GM20000 (cell line): ENCODE measurements at regions not wholly inside any gene's neighbourhood (a gene's known extent, or its start where the extent isn't known, plus 50 kb on each side); places are given as distances from the start of the nearest gene placed in this dataset.
"Not testable (repeated sequence)": the region's sequence is repeated elsewhere in the genome, so short reads cannot be mapped to it uniquely, and the experiment has no call there.

ENCODE experiments used
- DNase-seq: peaks from one replicate; pipeline ENCODE4 v3.0.0; 2012; ENCODE audit warnings: low spot score
- TF ChIP-seq, protein P1 (sequence below): IDR thresholded peaks from 2 replicates; pipeline ENCODE4 v1.5.1; 2012; ENCODE audit warnings: mild to moderate bottlenecking, control low read depth; ENCODE audit errors: extremely low read depth, missing control alignments

DNA sequence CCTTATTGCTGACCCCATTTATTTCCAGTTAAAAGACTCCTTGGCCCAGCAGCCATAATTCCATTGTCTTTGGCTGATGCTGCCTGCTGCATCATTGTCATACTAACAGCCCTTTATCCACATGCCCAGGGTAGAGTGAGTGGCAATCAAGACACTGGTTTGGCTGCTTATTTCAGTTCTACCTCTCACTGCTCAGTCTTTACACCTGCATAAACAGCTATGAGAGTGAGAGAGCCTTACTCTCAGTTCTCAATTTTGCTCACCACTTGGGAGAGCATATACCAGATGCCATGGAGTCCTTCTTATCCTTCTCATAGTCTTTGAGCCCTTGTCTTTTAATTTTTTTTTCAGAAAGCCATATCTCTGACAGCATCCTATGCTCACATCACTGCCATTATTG lies 596.9 kb upstream of the CYLC2 start:
- TF ChIP-seq, protein P1, sequence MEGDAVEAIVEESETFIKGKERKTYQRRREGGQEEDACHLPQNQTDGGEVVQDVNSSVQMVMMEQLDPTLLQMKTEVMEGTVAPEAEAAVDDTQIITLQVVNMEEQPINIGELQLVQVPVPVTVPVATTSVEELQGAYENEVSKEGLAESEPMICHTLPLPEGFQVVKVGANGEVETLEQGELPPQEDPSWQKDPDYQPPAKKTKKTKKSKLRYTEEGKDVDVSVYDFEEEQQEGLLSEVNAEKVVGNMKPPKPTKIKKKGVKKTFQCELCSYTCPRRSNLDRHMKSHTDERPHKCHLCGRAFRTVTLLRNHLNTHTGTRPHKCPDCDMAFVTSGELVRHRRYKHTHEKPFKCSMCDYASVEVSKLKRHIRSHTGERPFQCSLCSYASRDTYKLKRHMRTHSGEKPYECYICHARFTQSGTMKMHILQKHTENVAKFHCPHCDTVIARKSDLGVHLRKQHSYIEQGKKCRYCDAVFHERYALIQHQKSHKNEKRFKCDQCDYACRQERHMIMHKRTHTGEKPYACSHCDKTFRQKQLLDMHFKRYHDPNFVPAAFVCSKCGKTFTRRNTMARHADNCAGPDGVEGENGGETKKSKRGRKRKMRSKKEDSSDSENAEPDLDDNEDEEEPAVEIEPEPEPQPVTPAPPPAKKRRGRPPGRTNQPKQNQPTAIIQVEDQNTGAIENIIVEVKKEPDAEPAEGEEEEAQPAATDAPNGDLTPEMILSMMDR: no peak
- DNase-seq: no peak

DNA sequence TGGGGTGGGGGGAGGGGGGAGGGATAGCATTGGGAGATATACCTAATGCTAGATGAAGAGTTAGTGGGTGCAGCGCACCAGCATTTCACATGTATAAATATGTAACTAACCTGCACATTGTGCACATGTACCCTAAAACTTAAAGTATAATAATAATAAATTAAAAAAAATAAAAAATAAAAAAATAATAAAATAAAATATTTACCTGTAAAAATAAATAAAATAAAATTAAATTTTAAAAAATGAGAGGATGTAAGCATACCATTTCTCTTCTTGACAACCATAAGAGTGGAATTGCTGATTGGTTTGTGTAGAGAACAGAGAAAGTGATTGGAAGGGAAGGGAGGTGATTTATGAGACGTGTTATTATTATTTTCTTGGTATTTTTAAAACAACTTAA lies 609.5 kb upstream of the CYLC2 start:
- DNase-seq: not testable (repeated sequence)

DNA sequence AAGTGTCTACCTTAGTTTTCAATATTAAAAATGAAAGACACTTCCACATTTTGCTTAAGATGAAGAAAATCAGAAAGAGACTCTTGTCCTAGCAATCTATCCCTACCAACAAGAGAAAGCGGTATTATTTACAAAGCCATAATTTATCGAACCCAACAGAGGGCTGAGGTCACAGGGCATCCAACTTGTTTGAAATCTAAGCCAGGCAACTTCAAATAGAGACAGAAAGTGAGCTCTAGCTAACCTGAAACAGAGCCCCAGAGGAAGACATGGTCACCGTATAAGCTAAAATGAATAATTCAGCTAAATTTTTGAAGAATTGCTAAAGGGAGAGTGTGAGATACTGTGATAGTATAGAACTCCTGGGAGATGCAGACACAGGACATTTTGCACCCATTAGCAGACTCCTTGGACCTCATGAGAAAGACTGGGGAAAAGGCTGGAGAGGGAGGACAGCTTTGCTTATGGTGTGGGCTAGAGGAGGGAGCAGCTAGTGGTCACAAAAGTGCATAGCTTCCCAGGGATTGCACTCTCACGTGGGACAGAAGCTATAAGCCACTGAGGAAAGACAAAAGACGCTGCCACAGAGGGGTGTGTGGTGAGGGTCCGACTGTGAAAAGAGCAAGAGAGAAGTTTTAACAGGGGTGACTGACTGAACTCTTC lies 624.2 kb upstream of the GRIN3A start:
- TF ChIP-seq, protein P1: no peak
- DNase-seq: no peak

DNA sequence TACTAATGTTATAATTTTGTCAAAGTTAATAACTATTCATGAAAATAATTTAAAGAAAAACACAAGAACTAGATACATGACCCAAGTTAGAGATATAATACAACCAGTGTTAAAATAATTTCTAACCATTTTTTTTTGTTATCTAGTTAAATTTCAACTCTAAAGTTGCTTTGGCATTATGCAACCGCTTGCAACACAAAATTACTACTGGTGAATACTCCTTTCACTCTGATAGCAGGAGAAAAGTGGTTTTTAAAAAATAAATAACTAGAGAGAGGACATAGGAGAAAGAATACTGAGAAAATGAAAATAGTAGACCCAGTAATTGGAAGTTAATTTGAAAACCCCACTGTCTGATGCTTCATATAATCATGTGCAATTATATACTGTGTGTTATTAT lies 622.4 kb upstream of the GRIN3A start:
- TF ChIP-seq, protein P1: no peak
- DNase-seq: no peak

DNA sequence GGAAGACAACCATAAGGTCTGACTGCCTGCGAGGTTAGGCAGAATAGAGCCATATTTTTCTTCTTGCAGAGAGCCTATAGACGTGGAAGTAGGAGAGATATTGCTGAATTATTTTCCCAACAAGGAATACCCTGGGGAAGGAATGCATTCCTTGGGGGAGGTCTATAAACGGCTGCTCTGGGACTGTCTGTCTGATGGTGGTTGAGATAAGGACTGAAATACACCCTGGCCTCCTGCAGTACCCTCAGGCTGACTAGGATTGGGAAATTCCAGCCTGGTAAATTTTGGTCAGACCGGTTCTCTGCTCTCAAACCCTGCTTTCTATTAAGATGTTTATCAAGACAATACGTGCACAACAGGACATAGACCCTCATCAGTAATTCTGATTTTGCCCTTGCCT lies 617.5 kb upstream of the GRIN3A start:
- TF ChIP-seq, protein P1: no peak
- no peak for DNase-seq

DNA sequence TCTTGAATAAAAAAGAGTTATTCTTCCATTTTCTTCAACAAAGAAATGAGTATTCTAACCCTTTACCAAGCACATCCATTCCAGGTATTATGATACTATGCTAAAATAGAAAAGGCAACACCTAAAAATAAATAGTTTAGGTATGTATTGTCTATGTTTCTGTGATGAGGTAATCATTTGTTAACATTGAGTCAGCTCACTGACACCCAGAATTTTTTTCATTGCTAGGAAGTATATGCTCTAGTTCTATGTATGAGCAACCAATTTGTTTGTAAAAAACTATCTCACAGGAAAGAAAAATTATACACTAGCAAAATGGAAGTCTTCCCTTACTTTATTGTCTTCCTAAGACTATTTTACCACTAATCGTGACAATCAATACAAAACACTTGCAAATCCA lies 615.6 kb upstream of the GRIN3A start:
- TF ChIP-seq, protein P1: no peak
- DNase-seq: no peak

DNA sequence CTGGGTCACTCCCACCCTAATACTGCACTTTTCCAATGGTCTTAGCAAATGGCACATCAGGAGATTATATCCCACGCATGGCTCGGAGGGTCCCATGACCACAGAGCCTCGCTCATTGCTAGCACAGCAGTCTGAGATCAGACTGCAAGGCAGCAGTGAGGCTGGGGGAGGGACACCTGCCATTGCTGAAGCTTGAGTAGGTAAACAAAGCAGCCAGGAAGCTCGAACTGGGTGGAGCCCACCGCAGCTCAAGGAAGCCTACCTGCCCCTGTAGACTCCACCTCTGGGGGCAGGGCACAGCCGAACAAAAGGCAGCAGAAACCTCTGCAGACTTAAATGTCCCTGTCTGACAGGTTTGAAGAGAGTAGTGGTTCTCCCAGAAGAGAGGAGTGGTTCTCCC lies 599.0 kb upstream of the GRIN3A start:
- DNase-seq: not testable (repeated sequence)

DNA sequence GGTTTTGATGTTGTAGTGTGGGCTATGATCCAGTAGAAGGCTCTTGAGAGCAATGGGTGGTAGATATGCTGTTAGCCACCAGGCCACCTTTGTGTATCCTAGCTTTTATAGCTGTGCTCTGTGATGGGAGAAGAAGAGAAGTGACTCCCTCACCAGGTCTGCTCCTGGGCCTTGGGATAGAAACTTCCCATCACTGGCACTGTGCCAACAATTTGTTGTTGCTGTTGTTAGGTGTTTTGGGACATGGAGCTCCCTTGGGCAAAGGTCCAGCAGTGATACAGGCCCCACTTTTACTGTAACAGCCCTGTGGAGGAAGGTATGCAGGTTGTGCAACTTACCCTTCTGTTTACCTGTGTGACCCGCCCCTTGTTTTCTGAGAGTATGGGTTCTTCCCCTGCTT lies 570.9 kb upstream of the GRIN3A start:
- no peak for DNase-seq
- TF ChIP-seq, protein P1: no peak
